ENCODE measurements at regions not wholly inside any gene's neighbourhood (a gene's known extent, or its start where the extent isn't known, plus 50 kb on each side); places are given as distances from the start of the nearest gene placed in this dataset.

GRCh38 chr5:120160124-120160895 lies 303.8 kb upstream of the PRR16 start:
- ChIA-PET CTCF (interaction anchor here (1.6 kb wide), 1 partner anchor 8 kb away, joined by 3 read pairs; no protein-coding TSS in a partner anchor), POLR2A (interaction anchor here (1.1 kb wide), 1 partner anchor 31 kb away, joined by 3 read pairs; no protein-coding TSS in a partner anchor)
- intact Hi-C loops (cut with micrococcal nuclease): loop anchor here (1.0 kb wide), 1 partner anchor 21 kb away; no protein-coding TSS in a partner anchor
- Mint-ChIP-seq H3K4me3 (ENCODE audit: unreplicated experiment) (no peak overlapping the region), H3K27me3 (ENCODE audit: insufficient read depth, unreplicated experiment) (no peaks in the 10 kb centered on the region), H3K4me1 (ENCODE audit: insufficient read depth, unreplicated experiment) (peaks cover 11% of the 10 kb centered on the region), H3K36me3 (ENCODE audit: insufficient read depth, unreplicated experiment) (no peaks in the 10 kb centered on the region), H3K9me3 (ENCODE audit: unreplicated experiment) (peaks cover 7% of the 10 kb centered on the region), H3K27ac (ENCODE audit: low read depth, unreplicated experiment) (peak overlapping the region; percentile 47)
- no TSS peak for BruUV-seq (replicated peaks)
- DNase-seq (ENCODE audit: unreplicated experiment): peak; percentile 94
- TF ChIP-seq CTCF (IDR thresholded peaks at IDR 0.05; ENCODE audit: unreplicated experiment): no peak

- CTCF ChIA-PET: interaction anchor here (1.2 kb wide), 1 partner anchor 106 kb away, joined by 3 read pairs; no protein-coding TSS in a partner anchor
- DNase-seq (ENCODE audit: unreplicated experiment): no peak
- no peak overlapping the region for H3K4me3 Mint-ChIP-seq (ENCODE audit: unreplicated experiment)
- intact Hi-C loops (cut with micrococcal nuclease): no loop called here
- no peaks in the 10 kb centered on the region for H3K27me3 Mint-ChIP-seq (ENCODE audit: insufficient read depth, unreplicated experiment)
- no peak for TF ChIP-seq CTCF (IDR thresholded peaks at IDR 0.05; ENCODE audit: unreplicated experiment)
- no peaks in the 10 kb centered on the region for H3K9me3 Mint-ChIP-seq (ENCODE audit: unreplicated experiment)
- no TSS peak for BruUV-seq (replicated peaks)
- no peak overlapping the region for H3K27ac Mint-ChIP-seq (ENCODE audit: low read depth, unreplicated experiment)
- H3K36me3 Mint-ChIP-seq (ENCODE audit: insufficient read depth, unreplicated experiment): no peaks in the 10 kb centered on the region
- POLR2A ChIA-PET: no interaction called here
- H3K4me1 Mint-ChIP-seq (ENCODE audit: insufficient read depth, unreplicated experiment): peaks cover 11% of the 10 kb centered on the region
These were observed 301.8 kb upstream of the PRR16 start for GRCh38 chr5:120162321-120162720.

- Mint-ChIP-seq H3K4me3 (ENCODE audit: unreplicated experiment) (no peak overlapping the region), H3K27me3 (ENCODE audit: insufficient read depth, unreplicated experiment) (no peaks in the 10 kb centered on the region), H3K9me3 (ENCODE audit: unreplicated experiment) (no peaks in the 10 kb centered on the region), H3K4me1 (ENCODE audit: insufficient read depth, unreplicated experiment) (peaks cover 11% of the 10 kb centered on the region), H3K36me3 (ENCODE audit: insufficient read depth, unreplicated experiment) (no peaks in the 10 kb centered on the region), H3K27ac (ENCODE audit: low read depth, unreplicated experiment) (no peak overlapping the region)
- DNase-seq (ENCODE audit: unreplicated experiment): no peak
- intact Hi-C loops (cut with micrococcal nuclease): no loop called here
- ChIA-PET POLR2A (no interaction called here), CTCF (no interaction called here)
- no TSS peak for BruUV-seq (replicated peaks)
- no peak for TF ChIP-seq CTCF (IDR thresholded peaks at IDR 0.05; ENCODE audit: unreplicated experiment)
These were observed 300.1 kb upstream of the PRR16 start for GRCh38 chr5:120164037-120164436.

GRCh38 chr5:120164986-120165385 lies 299.1 kb upstream of the PRR16 start:
- no peak for TF ChIP-seq CTCF (IDR thresholded peaks at IDR 0.05; ENCODE audit: unreplicated experiment)
- CTCF ChIA-PET: no interaction called here
- H3K27me3 Mint-ChIP-seq (ENCODE audit: insufficient read depth, unreplicated experiment): no peaks in the 10 kb centered on the region
- intact Hi-C loops (cut with micrococcal nuclease): no loop called here
- POLR2A ChIA-PET: no interaction called here
- H3K27ac Mint-ChIP-seq (ENCODE audit: low read depth, unreplicated experiment): no peak overlapping the region
- peaks cover 5% of the 10 kb centered on the region for H3K4me1 Mint-ChIP-seq (ENCODE audit: insufficient read depth, unreplicated experiment)
- H3K4me3 Mint-ChIP-seq (ENCODE audit: unreplicated experiment): no peak overlapping the region
- no peaks in the 10 kb centered on the region for H3K36me3 Mint-ChIP-seq (ENCODE audit: insufficient read depth, unreplicated experiment)
- no peaks in the 10 kb centered on the region for H3K9me3 Mint-ChIP-seq (ENCODE audit: unreplicated experiment)
- peak; percentile 44 for DNase-seq (ENCODE audit: unreplicated experiment)
- BruUV-seq (replicated peaks): no TSS peak
